IMR-90 (cell line): ENCODE measurements at regions not wholly inside any gene's neighbourhood (a gene's known extent, or its start where the extent isn't known, plus 50 kb on each side); places are given as distances from the start of the nearest gene placed in this dataset.

Experiments
- ATAC-seq: fragments of 200-7000 bp; cut with Tn5 transposase; 2 replicates; pipeline ENCODE4 v1.9.1; 2020; ENCODE audit warnings: low read depth, mild to moderate bottlenecking, moderate library complexity
- BruUV-seq: library from RNA; stranded (reverse); fragments of 400-500 nt; replicated peaks from 2 replicates; lab custom pipeline; 2021; lab: Mats Ljungman, UMichigan
- CTCF ChIA-PET: fragments of 300-600 bp; formaldehyde crosslinking; extraction: SDS; loops from one replicate; lab custom pipeline; 2021; ENCODE audit warnings: antibody characterized with exemption; lab: Yijun Ruan, JAX
- POLR2A ChIA-PET: fragments of 300-600 bp; sonication (Branson Sonifier 250); formaldehyde crosslinking; loops from one replicate; lab custom pipeline; 2022; ENCODE audit warnings: antibody characterized with exemption; ENCODE audit not compliant: unreplicated experiment; lab: Charles Lee
- DNase-seq: peaks from one replicate; pipeline ENCODE4 v3.0.0; 2013
- H2AFZ ChIP-seq: replicated peaks from 2 replicates; pipeline ENCODE3; 2013; ENCODE audit warnings: low read length, mild to moderate bottlenecking; ENCODE audit not compliant: poor library complexity
- H2AK5ac ChIP-seq: 2 replicates; pipeline ENCODE4 v1.6.1; 2013; ENCODE audit warnings: low read depth, low read length, inconsistent platforms
- H2AK9ac ChIP-seq: replicated peaks from 2 replicates; pipeline ENCODE3; 2013; ENCODE audit warnings: mild to moderate bottlenecking, low read depth, low read length, moderate library complexity; ENCODE audit not compliant: poor library complexity
- H2BK120ac ChIP-seq: 2 replicates; pipeline ENCODE4 v1.6.1; 2013; ENCODE audit warnings: low read depth, low read length, inconsistent platforms
- H2BK15ac ChIP-seq: 3 replicates; pipeline ENCODE4 v1.6.1; 2013; ENCODE audit warnings: low read depth, low read length, inconsistent platforms
- H2BK20ac ChIP-seq: 2 replicates; pipeline ENCODE4 v1.6.1; 2013; ENCODE audit warnings: low read depth, mild to moderate bottlenecking, inconsistent platforms, low read length, moderate library complexity
- H2BK5ac ChIP-seq: 2 replicates; pipeline ENCODE4 v1.6.1; 2013; ENCODE audit warnings: mild to moderate bottlenecking, low read depth, low read length, inconsistent platforms; ENCODE audit not compliant: poor library complexity, severe bottlenecking
- H3K14ac ChIP-seq: replicated peaks from 2 replicates; pipeline ENCODE4 v1.6.1; 2013; ENCODE audit warnings: low read depth, low read length, inconsistent platforms
- H3K18ac ChIP-seq: 2 replicates; pipeline ENCODE4 v1.6.1; 2013; ENCODE audit warnings: low read depth, low read length, control low read depth
- H3K23ac ChIP-seq: 2 replicates; pipeline ENCODE4 v1.6.1; 2013; ENCODE audit warnings: low read depth, low read length, inconsistent platforms
- H3K27ac ChIP-seq: 2 replicates; pipeline ENCODE4 v1.5.1; 2013; ENCODE audit warnings: mild to moderate bottlenecking, control low read depth, low read length; ENCODE audit not compliant: insufficient read depth
- H3K27me3 ChIP-seq: 2 replicates; pipeline ENCODE4 v1.6.1; 2013; ENCODE audit warnings: low read length; ENCODE audit not compliant: control insufficient read depth, insufficient read depth
- H3K36me3 ChIP-seq: 2 replicates; pipeline ENCODE4 v1.6.1; 2013; ENCODE audit warnings: low read length, mixed read lengths; ENCODE audit not compliant: control insufficient read depth, insufficient read depth
- H3K4ac ChIP-seq: 2 replicates; pipeline ENCODE4 v1.6.1; 2013; ENCODE audit warnings: low read depth, low read length, inconsistent platforms
- H3K4me1 ChIP-seq: 2 replicates; pipeline ENCODE4 v1.6.1; 2013; ENCODE audit warnings: low read length, mixed read lengths; ENCODE audit not compliant: control insufficient read depth, insufficient read depth
- H3K4me2 ChIP-seq: 2 replicates; pipeline ENCODE4 v1.6.1; 2013; ENCODE audit warnings: low read depth, mild to moderate bottlenecking, control low read depth, low read length, moderate library complexity
- H3K4me3 ChIP-seq: 2 replicates; pipeline ENCODE4 v1.5.1; 2013; ENCODE audit warnings: low read depth, mild to moderate bottlenecking, control low read depth, low read length, moderate library complexity; ENCODE audit not compliant: insufficient read depth
- H3K56ac ChIP-seq: 2 replicates; pipeline ENCODE4 v1.6.1; 2013; ENCODE audit warnings: low read length, inconsistent platforms; ENCODE audit not compliant: insufficient read depth; ENCODE audit errors: extremely low read depth
- H3K79me1 ChIP-seq, 2 experiments: 2 replicates each; pipeline ENCODE4 v1.6.1; 2013; ENCODE audit warnings: low read length in 2 of 2, inconsistent platforms in 1 of 2, low read depth in 1 of 2
- H3K9ac ChIP-seq: 2 replicates; pipeline ENCODE4 v1.6.1; 2013; ENCODE audit warnings: low read depth, low read length, control low read depth
- H3K9me1 ChIP-seq: 2 replicates; pipeline ENCODE4 v1.6.1; 2013; ENCODE audit warnings: low read length, inconsistent platforms; ENCODE audit not compliant: insufficient read depth
- H3K9me3 ChIP-seq: 2 replicates; pipeline ENCODE4 v1.6.1; 2013; ENCODE audit warnings: low read length; ENCODE audit not compliant: control insufficient read depth, insufficient read depth
- H4K20me1 ChIP-seq: 2 replicates; pipeline ENCODE4 v1.6.1; 2013; ENCODE audit warnings: low read length, inconsistent platforms; ENCODE audit not compliant: insufficient read depth
- H4K5ac ChIP-seq: 2 replicates; pipeline ENCODE4 v1.6.1; 2013; ENCODE audit warnings: mild to moderate bottlenecking, low read depth, low read length, control low read depth
- H4K8ac ChIP-seq, 2 experiments: 2 replicates each; pipeline ENCODE4 v1.6.1; 2013; ENCODE audit warnings: low read depth in 2 of 2, low read length in 2 of 2, control low read depth in 1 of 2, inconsistent platforms in 1 of 2
- H4K91ac ChIP-seq: 2 replicates; pipeline ENCODE4 v1.6.1; 2013; ENCODE audit warnings: low read depth, low read length, inconsistent platforms; ENCODE audit not compliant: insufficient read depth
- BHLHE40 ChIP-seq: fragments of 150-350 bp; IDR thresholded peaks from 2 replicates; pipeline ENCODE4 v1.6.1; 2016; ENCODE audit warnings: mild to moderate bottlenecking, low read depth, low read length
- CEBPB ChIP-seq: IDR thresholded peaks from 2 replicates; pipeline ENCODE4 v1.6.1; 2012; ENCODE audit warnings: low read depth, low read length, improper control_type of control experiment
- CHD1 ChIP-seq: IDR thresholded peaks from 2 replicates; pipeline ENCODE4 v1.6.1; 2012; ENCODE audit warnings: low read depth, low read length, improper control_type of control experiment
- CTCF ChIP-seq: conservative IDR thresholded peaks from 2 replicates; pipeline ENCODE4 v1.5.1; 2012; ENCODE audit warnings: mild to moderate bottlenecking, low read depth, low read length, improper control_type of control experiment
- FOS ChIP-seq: fragments of 150-350 bp; IDR thresholded peaks from 2 replicates; pipeline ENCODE4 v1.6.1; 2016; ENCODE audit warnings: low read depth, low read length
- MAFK ChIP-seq: IDR thresholded peaks from 2 replicates; pipeline ENCODE4 v1.6.1; 2012; ENCODE audit warnings: low read depth, low read length, improper control_type of control experiment
- MAZ ChIP-seq: IDR thresholded peaks from 2 replicates; pipeline ENCODE4 v1.6.1; 2012; ENCODE audit warnings: low read depth, mild to moderate bottlenecking, low read length, improper control_type of control experiment, moderate library complexity, borderline replicate concordance
- MXI1 ChIP-seq: IDR thresholded peaks from 2 replicates; pipeline ENCODE4 v1.6.1; 2012; ENCODE audit warnings: low read depth, mild to moderate bottlenecking, low read length, moderate library complexity, borderline replicate concordance
- NFE2L2 ChIP-seq: fragments of 150-350 bp; IDR thresholded peaks from 2 replicates; pipeline ENCODE4 v1.6.1; 2016; ENCODE audit warnings: low read depth, mild to moderate bottlenecking, low read length
- RAD21 ChIP-seq: IDR thresholded peaks from 2 replicates; pipeline ENCODE4 v1.6.1; 2012; ENCODE audit warnings: low read length, improper control_type of control experiment
- RCOR1 ChIP-seq: IDR thresholded peaks from 2 replicates; pipeline ENCODE4 v1.6.1; 2012; ENCODE audit warnings: mild to moderate bottlenecking, low read length, improper control_type of control experiment; ENCODE audit not compliant: insufficient replicate concordance
- SMC3 ChIP-seq: fragments of 150-350 bp; IDR thresholded peaks from 2 replicates; pipeline ENCODE4 v1.6.1; 2016; ENCODE audit warnings: low read depth, mild to moderate bottlenecking, antibody characterized with exemption, low read length, moderate library complexity
- USF2 ChIP-seq: fragments of 150-350 bp; IDR thresholded peaks from 2 replicates; pipeline ENCODE4 v1.6.1; 2017; ENCODE audit warnings: mild to moderate bottlenecking, antibody characterized with exemption, low read length, low read depth
- WGBS, 2 experiments: methylation state at CpG; one replicate each; pipeline versions ENCODE4 v1.1.5 to v1.1.7; 2013; ENCODE audit warnings: missing lambda C conversion rate in 2 of 2; ENCODE audit not compliant: insufficient read length in 1 of 2; ENCODE audit errors: extremely low coverage in 2 of 2; 5-methylcytosine and 5-hydroxymethylcytosine counted together
- dilution Hi-C: fragments of 300-500 bp; cut with HindIII; formaldehyde crosslinking; loops from one replicate; pipeline ENCODE4 v1.14.3; 2018; ENCODE audit warnings: low sequenced_read_pairs; ENCODE audit not compliant: unreplicated experiment
- in situ Hi-C: fragments of 300-500 bp; cut with MboI; formaldehyde crosslinking; loops from 3 replicates; pipeline ENCODE4 v1.14.3; 2019; ENCODE audit warnings: low sequenced_read_pairs, inconsistent platforms, mixed read lengths
- intact Hi-C: fragments of 100-400 bp; cut with micrococcal nuclease; formaldehyde crosslinking; loops from 2 replicates; pipeline ENCODE4 v1.10.0; 2022

DNA sequence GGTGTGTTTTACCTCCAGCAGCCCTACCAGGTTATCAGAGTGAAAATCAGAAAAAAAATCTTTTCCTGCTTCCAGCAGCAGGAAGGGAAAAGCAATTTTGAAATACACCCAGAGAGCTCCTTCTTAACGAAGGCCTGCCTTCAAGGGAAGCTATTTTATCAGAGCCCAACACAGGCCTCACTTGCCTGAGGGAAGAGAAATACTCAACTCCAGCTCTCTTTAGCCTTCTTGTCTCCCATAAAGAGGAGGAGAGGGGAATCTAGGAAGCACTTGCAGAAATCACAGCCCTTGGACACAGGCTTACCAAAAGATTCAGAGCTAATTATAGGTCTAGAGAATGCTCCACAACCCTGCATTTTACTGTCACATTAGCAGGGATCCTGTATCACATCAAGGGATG lies 896.1 kb upstream of the CNTNAP5 start:
- Histone ChIP-seq H2AFZ (no peak overlapping the region), H3K36me3 (no peaks in the 10 kb centered on the region), H3K4me2 (no peak overlapping the region), H3K56ac (no peak overlapping the region), H3K79me1 (no peaks in the 10 kb centered on the region), H3K27me3 (no peaks in the 10 kb centered on the region), H2BK120ac (no peak overlapping the region), H3K4ac (no peak overlapping the region), H4K91ac (no peak overlapping the region), H2BK5ac (no peak overlapping the region), H3K27ac (no peak overlapping the region), H3K9ac (no peak overlapping the region), H3K23ac (no peak overlapping the region), H3K9me3 (peaks cover 5% of the 10 kb centered on the region), H2AK5ac (no peak overlapping the region), H2AK9ac (no peak overlapping the region), H2BK15ac (no peak overlapping the region), H4K20me1 (no peaks in the 10 kb centered on the region), H3K9me1 (no peaks in the 10 kb centered on the region), H2BK20ac (no peak overlapping the region), H3K4me1 (no peaks in the 10 kb centered on the region), H4K5ac (no peak overlapping the region), H3K18ac (no peak overlapping the region), H3K4me3 (no peak overlapping the region), H4K8ac (no peak overlapping the region), H3K14ac (no peak overlapping the region)
- DNase-seq (no peak), ATAC-seq (no peak)
- POLR2A ChIA-PET, result no interaction called here
- in situ Hi-C loops (no loop called here), dilution Hi-C loops (no loop called here), intact Hi-C loops (no loop called here)
- no TSS peak for BruUV-seq
- CTCF ChIA-PET, result no interaction called here
- no peak for TF ChIP-seq RCOR1
- no peak for TF ChIP-seq BHLHE40
- no peak for TF ChIP-seq RAD21
- TF ChIP-seq CHD1, result no peak
- TF ChIP-seq MXI1, result no peak
- TF ChIP-seq MAFK, result no peak
- TF ChIP-seq MAZ, result no peak
- TF ChIP-seq SMC3, result no peak
- no peak for TF ChIP-seq FOS
- TF ChIP-seq CEBPB, result no peak
- TF ChIP-seq NFE2L2, result no peak
- no peak for TF ChIP-seq USF2
- no peak for TF ChIP-seq CTCF
- no CpG with 5 or more reads among the region's 1 CpG for WGBS, 2 experiments
